ENCODE measurements at regions not wholly inside any gene's neighbourhood (a gene's known extent, or its start where the extent isn't known, plus 50 kb on each side); places are given as distances from the start of the nearest gene placed in this dataset.

DNA sequence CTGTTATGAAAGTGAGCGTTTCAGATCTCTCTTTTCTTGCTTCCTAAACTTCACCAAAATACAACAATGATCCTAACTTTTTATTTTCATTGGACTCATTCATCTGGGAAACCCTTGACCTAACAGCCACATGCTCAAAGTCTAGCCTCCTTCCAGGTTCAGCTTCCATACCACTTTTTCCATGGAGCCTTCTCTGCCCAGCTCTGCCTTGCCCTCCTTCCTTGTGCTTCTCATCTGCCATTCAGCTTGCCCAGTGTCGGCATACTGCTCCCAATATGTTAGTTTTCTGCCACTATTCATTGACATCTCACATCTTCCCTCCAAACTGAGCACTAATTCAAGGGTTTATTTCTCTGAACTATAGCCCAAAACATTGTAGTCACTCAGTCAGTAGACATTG is 214.7 kb downstream of the RAD51AP2 start:
- TF ChIP-seq, protein P1, sequence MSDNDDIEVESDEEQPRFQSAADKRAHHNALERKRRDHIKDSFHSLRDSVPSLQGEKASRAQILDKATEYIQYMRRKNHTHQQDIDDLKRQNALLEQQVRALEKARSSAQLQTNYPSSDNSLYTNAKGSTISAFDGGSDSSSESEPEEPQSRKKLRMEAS (IDR thresholded peaks at IDR 0.05; ENCODE audit: low read depth, low read length), result no peak
- TF ChIP-seq, protein P2, sequence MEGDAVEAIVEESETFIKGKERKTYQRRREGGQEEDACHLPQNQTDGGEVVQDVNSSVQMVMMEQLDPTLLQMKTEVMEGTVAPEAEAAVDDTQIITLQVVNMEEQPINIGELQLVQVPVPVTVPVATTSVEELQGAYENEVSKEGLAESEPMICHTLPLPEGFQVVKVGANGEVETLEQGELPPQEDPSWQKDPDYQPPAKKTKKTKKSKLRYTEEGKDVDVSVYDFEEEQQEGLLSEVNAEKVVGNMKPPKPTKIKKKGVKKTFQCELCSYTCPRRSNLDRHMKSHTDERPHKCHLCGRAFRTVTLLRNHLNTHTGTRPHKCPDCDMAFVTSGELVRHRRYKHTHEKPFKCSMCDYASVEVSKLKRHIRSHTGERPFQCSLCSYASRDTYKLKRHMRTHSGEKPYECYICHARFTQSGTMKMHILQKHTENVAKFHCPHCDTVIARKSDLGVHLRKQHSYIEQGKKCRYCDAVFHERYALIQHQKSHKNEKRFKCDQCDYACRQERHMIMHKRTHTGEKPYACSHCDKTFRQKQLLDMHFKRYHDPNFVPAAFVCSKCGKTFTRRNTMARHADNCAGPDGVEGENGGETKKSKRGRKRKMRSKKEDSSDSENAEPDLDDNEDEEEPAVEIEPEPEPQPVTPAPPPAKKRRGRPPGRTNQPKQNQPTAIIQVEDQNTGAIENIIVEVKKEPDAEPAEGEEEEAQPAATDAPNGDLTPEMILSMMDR (IDR thresholded peaks at IDR 0.05; ENCODE audit: low read depth, low read length), result no peak
- TF ChIP-seq POLR2A (IDR thresholded peaks at IDR 0.05; ENCODE audit: extremely low read depth, insufficient read length), result no peak
